ENCODE measurements at regions not wholly inside any gene's neighbourhood (a gene's known extent, or its start where the extent isn't known, plus 50 kb on each side); places are given as distances from the start of the nearest gene placed in this dataset.

GRCh38 chr7:17016402-17017010 is 134.7 kb upstream of the AGR3 start (continued):
- TF ChIP-seq, protein P1, sequence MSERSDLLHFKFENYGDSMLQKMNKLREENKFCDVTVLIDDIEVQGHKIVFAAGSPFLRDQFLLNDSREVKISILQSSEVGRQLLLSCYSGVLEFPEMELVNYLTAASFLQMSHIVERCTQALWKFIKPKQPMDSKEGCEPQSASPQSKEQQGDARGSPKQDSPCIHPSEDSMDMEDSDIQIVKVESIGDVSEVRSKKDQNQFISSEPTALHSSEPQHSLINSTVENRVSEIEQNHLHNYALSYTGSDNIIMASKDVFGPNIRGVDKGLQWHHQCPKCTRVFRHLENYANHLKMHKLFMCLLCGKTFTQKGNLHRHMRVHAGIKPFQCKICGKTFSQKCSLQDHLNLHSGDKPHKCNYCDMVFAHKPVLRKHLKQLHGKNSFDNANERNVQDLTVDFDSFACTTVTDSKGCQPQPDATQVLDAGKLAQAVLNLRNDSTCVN (CRISPR knock-in tag; IDR thresholded peaks at IDR 0.05; ENCODE audit: borderline replicate concordance), result no peak
- TF ChIP-seq HOXA7 (CRISPR knock-in tag; IDR thresholded peaks at IDR 0.05), result no peak
- TF ChIP-seq SAFB2 (CRISPR knock-in tag; IDR thresholded peaks at IDR 0.05; ENCODE audit: borderline replicate concordance, low read depth), result no peak
- no peak for TF ChIP-seq GMEB2 (CRISPR knock-in tag; IDR thresholded peaks at IDR 0.05; ENCODE audit: low read depth)
- TF ChIP-seq HNF4A (CRISPR knock-in tag; IDR thresholded peaks at IDR 0.05), result peak; percentile 77
- TF ChIP-seq BCL3 (CRISPR knock-in tag; IDR thresholded peaks at IDR 0.05), result no peak
- TF ChIP-seq ZNF552 (CRISPR knock-in tag; IDR thresholded peaks at IDR 0.05; ENCODE audit: borderline replicate concordance), result no peak
- TF ChIP-seq POLR2G (IDR thresholded peaks at IDR 0.05; ENCODE audit: low read depth, low read length), result no peak
- TF ChIP-seq GPN1 (CRISPR knock-in tag; IDR thresholded peaks at IDR 0.05; ENCODE audit: borderline replicate concordance), result no peak
- no peak for TF ChIP-seq MZF1 (CRISPR knock-in tag; IDR thresholded peaks at IDR 0.05; ENCODE audit: borderline replicate concordance)
- no peak for TF ChIP-seq ZNF615 (CRISPR knock-in tag; IDR thresholded peaks at IDR 0.05; ENCODE audit: borderline replicate concordance)
- TF ChIP-seq SOX6 (IDR thresholded peaks at IDR 0.05), result no peak
- peak; percentile 80 for TF ChIP-seq SOX6 (CRISPR knock-in tag; IDR thresholded peaks at IDR 0.05)
- peak; percentile 42 for TF ChIP-seq POGZ (CRISPR knock-in tag; IDR thresholded peaks at IDR 0.05)
- TF ChIP-seq NCOA2 (CRISPR knock-in tag; IDR thresholded peaks at IDR 0.05), result peak; percentile 97
- TF ChIP-seq FOXO1 (CRISPR knock-in tag; IDR thresholded peaks at IDR 0.05), result peak; percentile 76; the same call in 1 of the 2 replicates
- TF ChIP-seq, protein P2, sequence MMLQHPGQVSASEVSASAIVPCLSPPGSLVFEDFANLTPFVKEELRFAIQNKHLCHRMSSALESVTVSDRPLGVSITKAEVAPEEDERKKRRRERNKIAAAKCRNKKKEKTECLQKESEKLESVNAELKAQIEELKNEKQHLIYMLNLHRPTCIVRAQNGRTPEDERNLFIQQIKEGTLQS (CRISPR knock-in tag; IDR thresholded peaks at IDR 0.05), result no peak
- 0 out of 2 replicates have a peak, but pooled peaks have one; percentile 33 for TF ChIP-seq ONECUT2 (CRISPR knock-in tag; IDR thresholded peaks at IDR 0.05)
- TF ChIP-seq ZNF747 (CRISPR knock-in tag; IDR thresholded peaks at IDR 0.05; ENCODE audit: borderline replicate concordance), result no peak
- TF ChIP-seq GFI1 (CRISPR knock-in tag; IDR thresholded peaks at IDR 0.05; ENCODE audit: borderline replicate concordance), result peak; percentile 91
- peak; percentile 77; the same call in 1 of the 2 replicates for TF ChIP-seq MED13 (CRISPR knock-in tag; IDR thresholded peaks at IDR 0.05)
- TF ChIP-seq, protein P3, sequence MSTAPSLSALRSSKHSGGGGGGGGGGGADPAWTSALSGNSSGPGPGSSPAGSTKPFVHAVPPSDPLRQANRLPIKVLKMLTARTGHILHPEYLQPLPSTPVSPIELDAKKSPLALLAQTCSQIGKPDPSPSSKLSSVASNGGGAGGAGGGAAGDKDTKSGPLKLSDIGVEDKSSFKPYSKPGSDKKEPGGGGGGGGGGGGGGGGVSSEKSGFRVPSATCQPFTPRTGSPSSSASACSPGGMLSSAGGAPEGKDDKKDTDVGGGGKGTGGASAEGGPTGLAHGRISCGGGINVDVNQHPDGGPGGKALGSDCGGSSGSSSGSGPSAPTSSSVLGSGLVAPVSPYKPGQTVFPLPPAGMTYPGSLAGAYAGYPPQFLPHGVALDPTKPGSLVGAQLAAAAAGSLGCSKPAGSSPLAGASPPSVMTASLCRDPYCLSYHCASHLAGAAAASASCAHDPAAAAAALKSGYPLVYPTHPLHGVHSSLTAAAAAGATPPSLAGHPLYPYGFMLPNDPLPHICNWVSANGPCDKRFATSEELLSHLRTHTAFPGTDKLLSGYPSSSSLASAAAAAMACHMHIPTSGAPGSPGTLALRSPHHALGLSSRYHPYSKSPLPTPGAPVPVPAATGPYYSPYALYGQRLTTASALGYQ (CRISPR knock-in tag; IDR thresholded peaks at IDR 0.05), result no peak

All from HepG2 (cell line).